Hepatocyte (in vitro differentiated cells): ENCODE measurements at regions not wholly inside any gene's neighbourhood (a gene's known extent, or its start where the extent isn't known, plus 50 kb on each side); places are given as distances from the start of the nearest gene placed in this dataset.

ENCODE experiments used
- DNase-seq: peaks from one replicate; pipeline ENCODE4 v3.0.0-alpha.2; 2016; ENCODE audit warnings: low spot score
- H2AFZ ChIP-seq: fragments of 200-600 bp; sonication (generic); 2 replicates; pipeline ENCODE4 v1.6.0; 2016; ENCODE audit warnings: antibody characterized with exemption, mild to moderate bottlenecking
- H3K27ac ChIP-seq: fragments of 200-600 bp; sonication (generic); 2 replicates; pipeline ENCODE4 v1.5.1; 2016; ENCODE audit warnings: mild to moderate bottlenecking
- H3K27me3 ChIP-seq: fragments of 200-600 bp; sonication (generic); 2 replicates; pipeline ENCODE4 v1.6.1; 2016
- H3K36me3 ChIP-seq: fragments of 200-600 bp; sonication (generic); replicated peaks from 2 replicates; pipeline ENCODE4 v1.5.1; 2016; ENCODE audit warnings: low read depth; ENCODE audit not compliant: insufficient read depth
- H3K4me1 ChIP-seq: fragments of 200-600 bp; sonication (generic); 2 replicates; pipeline ENCODE4 v1.5.1; 2016; ENCODE audit warnings: mild to moderate bottlenecking, moderate library complexity; ENCODE audit not compliant: insufficient read depth
- H3K4me2 ChIP-seq: fragments of 200-600 bp; sonication (generic); 2 replicates; pipeline ENCODE4 v1.6.0; 2016
- H3K4me3 ChIP-seq: fragments of 200-600 bp; sonication (generic); 2 replicates; pipeline ENCODE4 v1.5.1; 2016; ENCODE audit warnings: mild to moderate bottlenecking
- H3K79me2 ChIP-seq: fragments of 200-600 bp; sonication (generic); 2 replicates; pipeline ENCODE4 v1.6.0; 2017; ENCODE audit warnings: mild to moderate bottlenecking
- H3K9me2 ChIP-seq: fragments of 200-600 bp; sonication (generic); replicated peaks from 2 replicates; pipeline ENCODE4 v1.6.0; 2017; ENCODE audit warnings: mild to moderate bottlenecking; ENCODE audit not compliant: insufficient read depth
- H3K9me3 ChIP-seq: fragments of 200-600 bp; sonication (generic); 2 replicates; pipeline ENCODE4 v1.5.1; 2016; ENCODE audit warnings: low read depth, mild to moderate bottlenecking
- H4K20me1 ChIP-seq: fragments of 200-600 bp; sonication (generic); 2 replicates; pipeline ENCODE4 v1.6.0; 2016; ENCODE audit warnings: mild to moderate bottlenecking; ENCODE audit not compliant: insufficient read depth, poor library complexity, severe bottlenecking
- EZH2 ChIP-seq: fragments of 200-600 bp; sonication (generic); IDR thresholded peaks from 2 replicates; pipeline ENCODE4 v1.6.1; 2016; ENCODE audit warnings: antibody characterized with exemption, mild to moderate bottlenecking, borderline replicate concordance
- EZH2phosphoT487 ChIP-seq: fragments of 200-600 bp; sonication (generic); IDR thresholded peaks from one replicate; pipeline ENCODE4 v1.6.1; 2018; ENCODE audit warnings: antibody characterized with exemption, mild to moderate bottlenecking, low read depth, moderate library complexity; ENCODE audit not compliant: unreplicated experiment, severe bottlenecking
- WGBS: methylation state at CpG from one replicate; pipeline ENCODE4 v1.1.6; 2016; ENCODE audit warnings: low lambda C conversion rate; ENCODE audit errors: missing lambda C conversion rate; 5-methylcytosine and 5-hydroxymethylcytosine counted together
- TF ChIP-seq, protein P1 (sequence below): fragments of 200-600 bp; sonication (generic); IDR thresholded peaks from 2 replicates; pipeline ENCODE4 v1.5.1; 2016; ENCODE audit warnings: antibody characterized with exemption, mild to moderate bottlenecking; ENCODE audit not compliant: poor library complexity

GRCh38 chrX:42946544-42947194 lies 168.7 kb upstream of the PPP1R2C start:
- peaks cover 8% of the 10 kb centered on the region for H3K4me1 ChIP-seq
- H3K27me3 ChIP-seq: no peaks in the 10 kb centered on the region
- H2AFZ ChIP-seq: no peak overlapping the region
- WGBS: 93% methylated on average over 6 of the region's 6 CpGs
- no peaks in the 10 kb centered on the region for H4K20me1 ChIP-seq
- no peak overlapping the region for H3K4me2 ChIP-seq
- TF ChIP-seq, protein P1, sequence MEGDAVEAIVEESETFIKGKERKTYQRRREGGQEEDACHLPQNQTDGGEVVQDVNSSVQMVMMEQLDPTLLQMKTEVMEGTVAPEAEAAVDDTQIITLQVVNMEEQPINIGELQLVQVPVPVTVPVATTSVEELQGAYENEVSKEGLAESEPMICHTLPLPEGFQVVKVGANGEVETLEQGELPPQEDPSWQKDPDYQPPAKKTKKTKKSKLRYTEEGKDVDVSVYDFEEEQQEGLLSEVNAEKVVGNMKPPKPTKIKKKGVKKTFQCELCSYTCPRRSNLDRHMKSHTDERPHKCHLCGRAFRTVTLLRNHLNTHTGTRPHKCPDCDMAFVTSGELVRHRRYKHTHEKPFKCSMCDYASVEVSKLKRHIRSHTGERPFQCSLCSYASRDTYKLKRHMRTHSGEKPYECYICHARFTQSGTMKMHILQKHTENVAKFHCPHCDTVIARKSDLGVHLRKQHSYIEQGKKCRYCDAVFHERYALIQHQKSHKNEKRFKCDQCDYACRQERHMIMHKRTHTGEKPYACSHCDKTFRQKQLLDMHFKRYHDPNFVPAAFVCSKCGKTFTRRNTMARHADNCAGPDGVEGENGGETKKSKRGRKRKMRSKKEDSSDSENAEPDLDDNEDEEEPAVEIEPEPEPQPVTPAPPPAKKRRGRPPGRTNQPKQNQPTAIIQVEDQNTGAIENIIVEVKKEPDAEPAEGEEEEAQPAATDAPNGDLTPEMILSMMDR: no peak
- TF ChIP-seq EZH2: no peak
- no peak for TF ChIP-seq EZH2phosphoT487
- no peak for DNase-seq
- no peak overlapping the region for H3K27ac ChIP-seq
- no peaks in the 10 kb centered on the region for H3K9me3 ChIP-seq
- H3K4me3 ChIP-seq: no peak overlapping the region
- no peaks in the 10 kb centered on the region for H3K79me2 ChIP-seq
- no peaks in the 10 kb centered on the region for H3K36me3 ChIP-seq
- no peaks in the 10 kb centered on the region for H3K9me2 ChIP-seq

DNA sequence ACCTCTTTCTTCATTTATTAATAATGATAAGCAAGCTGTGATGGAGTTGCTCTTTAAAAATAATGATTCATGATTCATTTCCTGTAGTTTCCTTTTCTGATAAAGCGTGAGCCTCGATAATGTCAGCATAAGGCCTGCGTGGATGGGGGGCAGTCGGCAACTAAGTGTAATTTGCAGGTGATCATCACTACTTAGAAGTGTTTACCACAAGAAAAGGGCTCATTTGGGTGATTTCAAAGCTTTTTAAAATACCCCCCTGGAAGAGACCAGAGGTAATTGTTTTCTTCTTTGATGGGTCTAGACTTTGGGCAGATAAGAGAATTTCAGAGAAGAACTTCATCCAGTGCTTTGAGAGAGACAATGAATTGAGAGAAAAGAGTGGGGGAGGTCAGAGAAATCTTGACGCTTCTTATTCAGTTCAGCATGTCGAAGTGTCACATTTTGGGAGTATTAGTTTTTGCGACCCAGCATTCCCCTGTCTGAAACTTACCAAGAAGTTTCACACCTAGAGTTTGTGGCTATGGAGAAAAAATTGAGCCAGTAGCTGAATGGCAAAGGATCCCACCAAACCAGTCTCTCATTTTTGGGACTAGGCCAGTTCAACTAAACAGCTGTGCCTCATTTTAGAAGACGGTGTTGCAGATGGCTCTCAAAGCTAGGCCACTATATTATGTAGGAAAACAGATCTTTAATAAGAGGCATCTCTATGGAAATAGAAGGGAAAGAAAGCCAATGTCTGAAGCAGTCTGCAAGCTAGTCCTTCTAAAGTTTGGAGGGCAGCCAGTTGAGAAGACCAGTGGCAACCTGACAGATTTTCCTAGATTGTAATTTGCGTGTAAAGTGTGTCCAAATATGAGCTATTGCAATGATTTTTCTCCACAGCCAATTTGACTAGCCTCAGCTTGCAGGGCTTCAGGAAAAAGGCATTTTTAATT lies 171.0 kb upstream of the PPP1R2C start:
- no peak overlapping the region for H3K4me3 ChIP-seq
- H4K20me1 ChIP-seq: no peaks in the 10 kb centered on the region
- no peaks in the 10 kb centered on the region for H3K4me1 ChIP-seq
- H3K27ac ChIP-seq: no peak overlapping the region
- DNase-seq: no peak
- no peaks in the 10 kb centered on the region for H3K36me3 ChIP-seq
- no peak for TF ChIP-seq EZH2phosphoT487
- TF ChIP-seq, protein P1: no peak
- TF ChIP-seq EZH2: no peak
- no peaks in the 10 kb centered on the region for H3K9me2 ChIP-seq
- H3K27me3 ChIP-seq: no peaks in the 10 kb centered on the region
- H3K9me3 ChIP-seq: no peaks in the 10 kb centered on the region
- H3K4me2 ChIP-seq: no peak overlapping the region
- H2AFZ ChIP-seq: no peak overlapping the region
- 68% methylated on average over 9 of the region's 9 CpGs for WGBS
- no peaks in the 10 kb centered on the region for H3K79me2 ChIP-seq

GRCh38 chrX:42951747-42952146 lies 173.8 kb upstream of the PPP1R2C start:
- no peak for DNase-seq
- no peaks in the 10 kb centered on the region for H4K20me1 ChIP-seq
- no peak overlapping the region for H3K27ac ChIP-seq
- no peak for TF ChIP-seq EZH2phosphoT487
- no peak overlapping the region for H2AFZ ChIP-seq
- H3K9me2 ChIP-seq: no peaks in the 10 kb centered on the region
- no peaks in the 10 kb centered on the region for H3K4me1 ChIP-seq
- no peaks in the 10 kb centered on the region for H3K27me3 ChIP-seq
- H3K79me2 ChIP-seq: no peaks in the 10 kb centered on the region
- H3K9me3 ChIP-seq: no peaks in the 10 kb centered on the region
- no peak overlapping the region for H3K4me2 ChIP-seq
- H3K36me3 ChIP-seq: no peaks in the 10 kb centered on the region
- H3K4me3 ChIP-seq: no peak overlapping the region

DNA sequence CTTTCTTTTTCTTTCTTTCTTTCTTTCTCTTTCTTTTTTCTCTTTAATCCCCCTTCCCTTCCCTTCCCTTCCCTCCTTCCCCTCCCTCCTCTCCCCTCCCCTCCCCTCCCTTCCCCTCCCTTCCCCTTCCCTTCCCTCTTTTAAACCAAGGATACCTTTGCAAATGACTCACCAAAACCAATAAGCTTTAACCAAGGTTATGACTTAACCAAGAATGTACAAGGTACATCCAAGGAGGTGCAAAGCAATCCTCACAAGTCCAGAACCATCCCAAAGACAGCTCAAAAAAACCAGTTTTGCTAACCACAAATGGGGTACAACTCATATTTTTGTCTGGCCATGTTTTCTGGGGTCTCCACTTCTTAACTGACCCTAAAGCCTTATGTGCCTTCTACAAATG lies 174.7 kb upstream of the PPP1R2C start:
- no peaks in the 10 kb centered on the region for H3K36me3 ChIP-seq
- DNase-seq: no peak
- no peak overlapping the region for H3K4me3 ChIP-seq
- no peak overlapping the region for H2AFZ ChIP-seq
- TF ChIP-seq, protein P1: no peak
- TF ChIP-seq EZH2 (no peak), EZH2phosphoT487 (no peak)
- H3K27me3 ChIP-seq: no peaks in the 10 kb centered on the region
- H3K79me2 ChIP-seq: no peaks in the 10 kb centered on the region
- no peak overlapping the region for H3K4me2 ChIP-seq
- no peaks in the 10 kb centered on the region for H3K9me3 ChIP-seq
- no peak overlapping the region for H3K27ac ChIP-seq
- H3K9me2 ChIP-seq: no peaks in the 10 kb centered on the region
- no peaks in the 10 kb centered on the region for H4K20me1 ChIP-seq
- H3K4me1 ChIP-seq: no peaks in the 10 kb centered on the region
